ENCODE measurements at regions not wholly inside any gene's neighbourhood (a gene's known extent, or its start where the extent isn't known, plus 50 kb on each side); places are given as distances from the start of the nearest gene placed in this dataset.
A peak's percentile ranks its signal among the peaks of the same experiment; 100 is the strongest.
"Not testable (repeated sequence)": the region's sequence is repeated elsewhere in the genome, so short reads cannot be mapped to it uniquely, and the experiment has no call there.

DNA sequence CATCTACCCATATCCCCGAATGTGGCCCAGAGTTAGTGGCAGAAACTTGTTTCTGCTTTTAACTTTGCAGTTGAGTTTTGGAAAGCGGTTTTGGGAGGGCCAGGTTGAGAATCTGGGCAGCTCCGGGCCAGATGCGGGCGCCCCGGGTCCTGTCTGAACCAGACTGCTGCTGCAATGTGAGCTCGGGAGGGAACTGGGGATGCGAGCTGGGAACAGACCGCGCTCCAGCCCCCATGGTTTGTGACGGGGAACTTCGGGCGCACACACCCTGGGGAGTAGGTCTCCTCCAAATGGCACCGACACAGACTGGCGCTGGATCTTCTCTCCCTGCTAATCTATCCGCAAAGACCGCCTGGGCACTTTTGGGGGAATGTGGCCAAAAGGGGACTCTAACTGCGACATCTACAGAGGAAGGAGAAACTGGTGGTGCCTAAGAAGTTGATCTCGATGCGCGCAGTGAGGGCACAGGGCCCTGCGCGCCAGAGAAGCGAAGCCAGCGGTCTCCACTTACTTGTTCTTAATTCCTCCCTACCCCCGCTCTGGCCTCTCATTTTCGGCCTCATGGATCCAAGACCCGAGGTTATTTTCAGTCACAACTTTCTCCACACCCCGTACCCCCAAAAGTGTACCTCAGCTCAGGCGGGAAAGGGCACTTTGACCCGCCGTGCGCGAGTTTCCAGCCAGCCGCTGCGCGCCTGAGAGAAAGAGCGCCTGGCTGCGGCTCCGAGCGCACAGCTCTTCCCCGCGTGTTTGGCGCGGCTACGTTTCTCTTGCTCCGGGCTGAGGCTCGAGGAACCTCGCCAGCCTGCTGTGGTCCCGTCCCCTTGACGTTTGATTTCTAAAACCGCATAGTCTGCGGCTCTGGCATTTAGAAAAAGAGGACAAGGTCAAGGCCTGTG lies 411.0 kb upstream of the ESRRG start:
- TF ChIP-seq, protein P1, sequence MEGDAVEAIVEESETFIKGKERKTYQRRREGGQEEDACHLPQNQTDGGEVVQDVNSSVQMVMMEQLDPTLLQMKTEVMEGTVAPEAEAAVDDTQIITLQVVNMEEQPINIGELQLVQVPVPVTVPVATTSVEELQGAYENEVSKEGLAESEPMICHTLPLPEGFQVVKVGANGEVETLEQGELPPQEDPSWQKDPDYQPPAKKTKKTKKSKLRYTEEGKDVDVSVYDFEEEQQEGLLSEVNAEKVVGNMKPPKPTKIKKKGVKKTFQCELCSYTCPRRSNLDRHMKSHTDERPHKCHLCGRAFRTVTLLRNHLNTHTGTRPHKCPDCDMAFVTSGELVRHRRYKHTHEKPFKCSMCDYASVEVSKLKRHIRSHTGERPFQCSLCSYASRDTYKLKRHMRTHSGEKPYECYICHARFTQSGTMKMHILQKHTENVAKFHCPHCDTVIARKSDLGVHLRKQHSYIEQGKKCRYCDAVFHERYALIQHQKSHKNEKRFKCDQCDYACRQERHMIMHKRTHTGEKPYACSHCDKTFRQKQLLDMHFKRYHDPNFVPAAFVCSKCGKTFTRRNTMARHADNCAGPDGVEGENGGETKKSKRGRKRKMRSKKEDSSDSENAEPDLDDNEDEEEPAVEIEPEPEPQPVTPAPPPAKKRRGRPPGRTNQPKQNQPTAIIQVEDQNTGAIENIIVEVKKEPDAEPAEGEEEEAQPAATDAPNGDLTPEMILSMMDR (IDR thresholded peaks at IDR 0.05; ENCODE audit: low read depth, low read length), result no peak
- peak overlapping the region; percentile 38 to 52 for H3K4me3 ChIP-seq (replicated peaks in 1 of 2; ENCODE audit: low read depth in 2 of 2, low read length in 2 of 2)
- DNase-seq (ENCODE audit: low read depth in 2 of 2), result peak; percentile 11 to 36

DNA sequence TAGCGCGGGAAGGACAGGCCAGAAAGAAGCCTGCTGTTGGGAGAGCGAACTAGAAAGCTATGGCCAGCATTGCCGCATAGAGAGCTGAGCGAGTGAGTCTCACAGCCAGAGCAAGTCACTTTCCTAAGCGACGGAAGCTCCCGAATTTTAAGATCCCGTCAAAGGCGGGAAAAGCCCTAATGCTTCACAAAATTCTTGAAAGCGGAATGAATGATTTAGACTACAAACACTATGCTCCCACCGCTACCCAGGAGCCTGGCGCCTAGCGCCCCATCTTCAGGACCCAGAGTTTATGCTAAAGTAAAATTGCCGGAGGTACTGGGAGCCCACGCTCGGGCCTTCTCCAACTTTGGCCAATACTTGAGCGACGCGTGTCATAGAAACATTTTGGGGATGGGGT lies 409.9 kb upstream of the ESRRG start:
- TF ChIP-seq, protein P1 (IDR thresholded peaks at IDR 0.05; ENCODE audit: low read depth, low read length), result no peak
- no peak overlapping the region for H3K4me3 ChIP-seq (replicated peaks in 1 of 2; ENCODE audit: low read depth in 2 of 2, low read length in 2 of 2)
- no peak for DNase-seq (ENCODE audit: low read depth in 2 of 2)

DNA sequence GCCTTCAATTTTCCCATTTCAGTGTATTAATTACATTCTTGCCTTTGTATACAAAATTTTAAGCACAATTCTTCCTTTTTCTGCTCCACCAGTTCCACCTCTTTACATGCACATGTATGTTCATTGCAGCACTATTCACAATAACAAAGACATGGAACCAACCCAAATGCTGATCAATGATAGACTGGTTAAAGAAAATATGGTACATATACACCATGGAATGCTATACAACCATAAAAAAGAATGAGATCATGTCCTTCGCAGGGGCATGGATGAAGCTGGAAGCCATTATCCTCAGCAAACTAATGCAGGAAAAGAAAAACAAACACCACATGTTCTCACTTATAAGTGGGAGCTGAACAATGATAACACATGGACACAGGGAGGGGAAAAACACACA lies 400.1 kb upstream of the ESRRG start:
- not testable (repeated sequence) for DNase-seq (ENCODE audit: low read depth in 2 of 2); H3K4me3 ChIP-seq (replicated peaks in 1 of 2; ENCODE audit: low read depth in 2 of 2, low read length in 2 of 2)

DNA sequence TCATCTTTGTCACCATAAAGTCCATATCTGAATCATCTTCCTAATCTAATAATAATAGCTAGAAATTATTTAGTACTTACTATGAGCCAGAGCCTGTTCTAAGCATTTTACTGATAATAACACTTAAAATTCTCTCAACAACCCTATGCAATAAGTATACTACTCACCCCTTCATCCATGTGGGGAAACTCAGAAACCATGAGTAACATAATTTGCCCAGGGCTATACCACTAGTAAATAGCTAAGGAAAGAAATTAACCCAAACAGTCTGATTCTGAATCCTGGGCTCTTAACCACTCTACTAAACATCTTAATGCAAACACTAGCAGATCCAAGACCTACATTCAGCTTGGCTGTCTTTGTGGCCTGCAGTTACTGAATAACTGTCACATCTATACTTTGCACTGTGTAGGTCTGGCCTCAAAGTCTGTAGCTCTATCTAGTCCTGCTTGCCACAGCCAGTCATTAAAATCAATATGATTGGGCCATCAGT lies 394.8 kb upstream of the ESRRG start:
- H3K4me3 ChIP-seq (replicated peaks in 1 of 2; ENCODE audit: low read depth in 2 of 2, low read length in 2 of 2), result no peak overlapping the region
- no peak for DNase-seq (ENCODE audit: low read depth in 2 of 2)
- TF ChIP-seq, protein P1 (IDR thresholded peaks at IDR 0.05; ENCODE audit: low read depth, low read length), result no peak

DNA sequence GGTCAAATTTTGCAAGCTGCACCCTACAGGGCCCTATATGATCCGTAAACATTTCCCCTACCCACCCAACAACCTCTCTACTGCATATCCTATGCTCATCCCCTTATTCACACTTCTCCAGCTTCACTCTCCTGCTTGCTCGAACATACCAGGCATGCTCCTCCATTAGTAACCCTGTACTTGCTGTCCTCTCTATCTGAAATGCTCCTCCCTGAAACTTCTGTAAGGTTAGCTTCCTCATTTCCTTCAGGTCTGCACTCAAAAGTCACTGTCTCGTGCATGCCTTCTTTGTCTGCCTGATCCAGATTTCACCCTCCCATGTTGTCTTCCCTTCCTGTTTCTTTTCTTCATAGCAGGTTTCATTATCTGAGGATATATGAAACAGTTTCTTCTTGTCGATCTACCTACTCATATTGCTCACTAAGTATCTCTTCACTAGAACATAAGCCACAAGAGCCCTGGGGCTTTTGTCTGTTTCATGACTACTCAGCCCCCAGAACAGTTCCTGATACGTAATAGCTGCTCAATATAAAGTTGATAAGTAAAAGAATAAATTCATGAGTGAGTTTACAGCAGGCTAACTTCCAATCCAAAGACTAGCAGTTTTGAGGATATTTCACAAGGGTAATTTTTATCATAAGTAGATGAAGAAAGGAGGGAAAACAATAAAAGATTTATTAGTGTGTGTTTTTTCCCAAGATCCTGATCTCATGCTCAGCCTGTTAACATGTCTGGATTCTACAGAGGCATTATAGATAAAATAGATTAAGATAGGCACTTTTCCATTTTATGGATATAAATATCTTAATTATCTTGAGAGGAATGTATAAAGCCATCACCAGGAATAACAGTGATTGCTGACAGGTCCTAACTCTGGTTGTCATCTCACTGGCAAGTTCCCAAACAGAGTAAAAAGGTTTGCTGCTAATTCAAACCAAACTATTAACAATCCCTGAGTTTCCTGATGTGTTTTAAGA lies 392.5 kb upstream of the ESRRG start:
- no peak for DNase-seq (ENCODE audit: low read depth in 2 of 2)
- TF ChIP-seq, protein P1 (IDR thresholded peaks at IDR 0.05; ENCODE audit: low read depth, low read length), result no peak
- H3K4me3 ChIP-seq (replicated peaks in 1 of 2; ENCODE audit: low read depth in 2 of 2, low read length in 2 of 2), result no peak overlapping the region

DNA sequence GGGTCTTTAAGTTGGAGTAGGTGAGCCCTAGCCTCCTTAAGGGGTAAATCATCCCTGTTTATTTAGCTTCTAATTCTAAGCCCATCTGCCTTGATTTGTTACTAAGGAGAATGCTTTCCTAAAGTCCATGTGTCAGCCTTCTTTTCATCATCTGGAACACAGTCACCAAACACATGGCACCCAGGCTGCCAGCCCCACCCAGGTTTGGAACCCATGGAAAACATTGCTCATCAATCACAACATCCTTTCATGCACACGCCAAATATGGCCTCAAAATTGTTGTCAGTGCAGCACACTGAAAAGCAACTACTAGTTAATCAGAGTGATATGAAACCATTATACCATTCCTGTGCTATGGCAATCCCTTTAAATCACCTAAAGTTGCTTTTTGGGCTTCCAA lies 386.7 kb upstream of the ESRRG start:
- peak in 1 of 2 donors; percentile 13 for DNase-seq (ENCODE audit: low read depth in 2 of 2)
- TF ChIP-seq, protein P1 (IDR thresholded peaks at IDR 0.05; ENCODE audit: low read depth, low read length), result no peak
- no peak overlapping the region for H3K4me3 ChIP-seq (replicated peaks in 1 of 2; ENCODE audit: low read depth in 2 of 2, low read length in 2 of 2)

All from cardiac fibroblast (primary cell).